Epithelial cell of proximal tubule (primary cell): ENCODE measurements at regions not wholly inside any gene's neighbourhood (a gene's known extent, or its start where the extent isn't known, plus 50 kb on each side); places are given as distances from the start of the nearest gene placed in this dataset.

ENCODE experiments used
- DNase-seq: peaks from one replicate; pipeline ENCODE4 v3.0.0-alpha.2; 2011; ENCODE audit warnings: low read depth
- H3K4me3 ChIP-seq: 2 replicates; pipeline ENCODE4 v1.5.1; 2011; ENCODE audit warnings: low read depth, mild to moderate bottlenecking, low read length
- TF ChIP-seq, protein P1 (sequence below): conservative IDR thresholded peaks from 2 replicates; pipeline ENCODE4 v1.5.1; 2012; ENCODE audit warnings: low read depth, mild to moderate bottlenecking, low read length

DNA sequence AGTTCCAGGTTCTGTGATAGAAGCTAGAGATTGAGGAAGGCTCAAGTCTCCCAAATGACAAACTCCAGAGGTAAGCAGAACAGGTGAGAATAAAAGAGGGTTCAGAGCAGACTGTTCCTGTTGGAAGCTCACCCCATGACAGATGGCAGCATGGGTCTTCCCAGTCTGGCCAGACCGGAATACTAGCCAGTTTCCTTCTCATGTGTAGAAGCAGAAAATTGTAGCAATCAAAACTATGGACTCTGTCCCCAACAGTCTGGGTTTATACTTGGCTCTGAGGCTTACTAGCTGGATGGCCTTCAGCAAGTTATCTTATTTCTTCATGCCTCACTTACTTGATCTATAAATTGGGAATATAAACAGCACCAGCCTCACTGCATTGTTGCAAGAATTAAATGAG, 494.8 kb downstream of the MN1 start:
- TF ChIP-seq, protein P1, sequence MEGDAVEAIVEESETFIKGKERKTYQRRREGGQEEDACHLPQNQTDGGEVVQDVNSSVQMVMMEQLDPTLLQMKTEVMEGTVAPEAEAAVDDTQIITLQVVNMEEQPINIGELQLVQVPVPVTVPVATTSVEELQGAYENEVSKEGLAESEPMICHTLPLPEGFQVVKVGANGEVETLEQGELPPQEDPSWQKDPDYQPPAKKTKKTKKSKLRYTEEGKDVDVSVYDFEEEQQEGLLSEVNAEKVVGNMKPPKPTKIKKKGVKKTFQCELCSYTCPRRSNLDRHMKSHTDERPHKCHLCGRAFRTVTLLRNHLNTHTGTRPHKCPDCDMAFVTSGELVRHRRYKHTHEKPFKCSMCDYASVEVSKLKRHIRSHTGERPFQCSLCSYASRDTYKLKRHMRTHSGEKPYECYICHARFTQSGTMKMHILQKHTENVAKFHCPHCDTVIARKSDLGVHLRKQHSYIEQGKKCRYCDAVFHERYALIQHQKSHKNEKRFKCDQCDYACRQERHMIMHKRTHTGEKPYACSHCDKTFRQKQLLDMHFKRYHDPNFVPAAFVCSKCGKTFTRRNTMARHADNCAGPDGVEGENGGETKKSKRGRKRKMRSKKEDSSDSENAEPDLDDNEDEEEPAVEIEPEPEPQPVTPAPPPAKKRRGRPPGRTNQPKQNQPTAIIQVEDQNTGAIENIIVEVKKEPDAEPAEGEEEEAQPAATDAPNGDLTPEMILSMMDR, result no peak
- no peak for DNase-seq
- no peak overlapping the region for H3K4me3 ChIP-seq

GRCh38 chr22:27307545-27308247, 493.9 kb downstream of the MN1 start:
- TF ChIP-seq, protein P1, result no peak
- no peak for DNase-seq
- no peak overlapping the region for H3K4me3 ChIP-seq

DNA sequence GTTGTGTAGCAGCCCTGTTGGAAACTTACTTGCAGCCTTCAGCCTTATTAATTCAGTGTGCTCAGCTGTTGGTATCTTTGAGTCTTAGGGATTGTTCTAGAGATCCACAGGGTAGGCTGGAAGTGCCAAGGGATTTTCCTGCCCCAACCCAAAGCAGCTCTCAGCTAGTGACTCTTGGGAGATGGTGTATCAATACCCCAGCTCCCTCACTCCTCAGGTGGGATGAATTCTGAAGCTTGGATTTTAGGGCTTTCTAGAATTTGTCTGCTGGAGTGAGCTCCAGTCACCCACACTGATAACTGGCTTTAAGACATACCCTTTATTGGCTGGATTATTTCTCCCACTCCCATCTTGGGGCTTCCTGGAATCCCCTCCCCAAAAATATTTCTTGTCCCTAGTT, 493.0 kb downstream of the MN1 start:
- H3K4me3 ChIP-seq, result no peak overlapping the region
- TF ChIP-seq, protein P1, result no peak

DNA sequence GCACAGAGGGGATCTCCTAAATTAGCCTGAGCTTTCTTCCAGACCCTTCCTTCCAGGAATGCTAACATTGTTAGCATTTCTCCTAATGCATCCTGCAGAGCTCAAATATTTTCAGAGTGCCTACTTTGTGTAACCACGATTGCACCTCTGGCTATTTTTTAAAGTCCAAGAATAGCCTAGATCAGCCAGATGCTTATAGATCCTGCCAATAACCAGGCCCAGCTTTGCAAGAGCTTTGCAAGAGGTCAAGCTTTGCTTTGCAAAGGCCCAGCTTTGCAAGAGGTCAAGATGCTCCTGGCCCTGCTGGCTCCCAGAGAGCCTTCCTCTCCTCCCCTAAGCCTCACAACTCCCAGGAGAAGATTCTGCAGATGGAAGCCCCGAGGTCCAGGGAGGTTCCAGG, 491.9 kb downstream of the MN1 start:
- DNase-seq, result no peak
- TF ChIP-seq, protein P1, result no peak

More for the DNA sequence above, 493.0 kb downstream of the MN1 start:
- no peak for DNase-seq

GRCh38 chr22:27310966-27311697, 490.4 kb downstream of the MN1 start:
- TF ChIP-seq, protein P1, result no peak
- no peak overlapping the region for H3K4me3 ChIP-seq
- DNase-seq, result no peak

More for the DNA sequence above, 491.9 kb downstream of the MN1 start:
- no peak overlapping the region for H3K4me3 ChIP-seq

DNA sequence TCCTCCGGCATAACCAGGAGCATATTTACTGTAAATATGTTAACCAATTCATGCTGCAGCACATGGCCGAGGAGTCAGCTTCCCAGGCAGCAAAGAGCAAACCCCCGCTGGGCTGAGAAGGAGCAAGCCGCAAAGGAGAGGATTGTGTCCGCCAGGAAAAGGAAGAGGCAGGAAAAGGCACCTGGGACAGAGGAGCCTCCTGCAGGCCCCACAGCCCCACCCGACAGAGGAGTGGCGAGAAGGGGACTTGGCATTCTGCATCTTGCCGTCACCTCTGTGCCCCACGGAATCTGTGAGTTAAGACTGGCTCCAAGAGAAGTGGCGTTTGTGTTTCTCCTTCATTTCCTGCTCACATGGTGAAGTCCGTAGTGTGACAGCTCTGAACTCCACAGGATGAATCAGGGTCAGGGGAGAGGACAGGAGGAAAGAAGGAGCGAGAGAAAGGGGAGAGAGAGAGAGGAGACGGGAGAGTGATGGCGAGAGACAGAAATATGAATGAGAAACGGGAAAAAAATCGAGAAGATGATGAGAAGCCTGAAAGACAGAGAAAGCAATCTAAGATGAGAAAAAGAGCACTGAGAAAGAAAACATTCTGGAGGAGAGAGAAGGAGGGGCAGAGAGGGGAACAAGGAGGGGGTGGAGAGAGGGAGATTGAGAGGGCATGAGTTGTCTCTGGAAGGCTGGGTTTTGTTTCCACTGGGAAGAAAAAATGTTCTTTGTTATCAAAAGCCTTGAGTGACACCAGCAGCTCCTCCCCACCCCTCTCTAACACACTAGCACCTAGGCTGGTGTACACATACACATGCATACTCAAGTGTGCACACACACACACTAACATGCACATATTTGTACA, 489.6 kb downstream of the MN1 start:
- DNase-seq, result no peak
- no peak overlapping the region for H3K4me3 ChIP-seq
- TF ChIP-seq, protein P1, result no peak
